MCF 10A (cell line): ENCODE measurements at regions not wholly inside any gene's neighbourhood (a gene's known extent, or its start where the extent isn't known, plus 50 kb on each side); places are given as distances from the start of the nearest gene placed in this dataset.

Experiments used
- BruUV-seq: library from RNA; stranded (reverse); fragments of 400-500 nt; replicated peaks from 2 replicates; lab custom pipeline; 2021; lab: Mats Ljungman, UMichigan
- CTCF ChIA-PET: fragments of 300-600 bp; sonication (Branson Sonifier 250); formaldehyde crosslinking; extraction: SDS; loops from one replicate; lab custom pipeline; 2021; ENCODE audit warnings: antibody characterized with exemption, inconsistent platforms; lab: Yijun Ruan, JAX
- POLR2A ChIA-PET: fragments of 300-600, 350-650 bp; sonication (Branson Sonifier 250); formaldehyde crosslinking; extraction: SDS; loops from one replicate; lab custom pipeline; 2020; ENCODE audit warnings: antibody characterized with exemption, inconsistent platforms; lab: Yijun Ruan, JAX
- DNase-seq: peaks from one replicate; pipeline ENCODE4 v3.0.0-alpha.2; 2018; ENCODE audit not compliant: unreplicated experiment
- H3K27ac Mint-ChIP-seq: one replicate; pipeline ENCODE4 v1.8.0; 2022; ENCODE audit warnings: mild to moderate bottlenecking, low read depth, mixed read lengths; ENCODE audit not compliant: unreplicated experiment
- H3K27me3 Mint-ChIP-seq: one replicate; pipeline ENCODE4 v1.8.0; 2022; ENCODE audit warnings: mixed read lengths; ENCODE audit not compliant: insufficient read depth, unreplicated experiment
- H3K36me3 Mint-ChIP-seq: one replicate; pipeline ENCODE4 v1.8.0; 2022; ENCODE audit warnings: mild to moderate bottlenecking, moderate library complexity, mixed read lengths; ENCODE audit not compliant: insufficient read depth, unreplicated experiment
- H3K4me1 Mint-ChIP-seq: one replicate; pipeline ENCODE4 v1.8.0; 2022; ENCODE audit warnings: mixed read lengths; ENCODE audit not compliant: insufficient read depth, unreplicated experiment
- H3K4me3 Mint-ChIP-seq: one replicate; pipeline ENCODE4 v1.8.0; 2022; ENCODE audit warnings: mild to moderate bottlenecking, moderate library complexity, mixed read lengths; ENCODE audit not compliant: unreplicated experiment
- H3K9me3 Mint-ChIP-seq: one replicate; pipeline ENCODE4 v1.8.0; 2022; ENCODE audit warnings: mixed read lengths; ENCODE audit not compliant: unreplicated experiment
- intact Hi-C: fragments of 100-400 bp; cut with micrococcal nuclease; formaldehyde crosslinking; loops from 2 replicates; pipeline ENCODE4 v1.14.1; 2022
- TF ChIP-seq, protein P1 (sequence below): fragments of 200-600 bp; IDR thresholded peaks from one replicate; pipeline ENCODE4 v1.8.0; 2022; ENCODE audit warnings: antibody characterized with exemption, mild to moderate bottlenecking; ENCODE audit not compliant: unreplicated experiment

DNA sequence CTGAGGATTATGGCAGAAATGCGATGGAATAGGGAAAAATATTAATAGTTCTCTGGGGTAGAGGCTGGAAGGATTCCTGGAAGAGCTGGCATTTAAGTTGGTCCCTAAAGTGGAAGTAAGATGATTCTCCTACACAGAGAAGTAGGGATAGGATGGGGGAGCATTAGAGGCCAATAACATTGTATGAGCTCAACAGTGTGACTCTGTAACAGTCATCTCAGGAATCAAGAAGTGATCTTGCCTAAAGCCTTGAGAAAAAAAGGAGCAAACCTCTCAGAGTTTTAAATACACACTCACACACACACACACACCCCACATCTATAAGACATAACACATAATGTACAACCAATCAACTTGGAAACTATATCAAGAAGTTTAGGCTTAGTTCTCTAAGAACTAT is 117.7 kb upstream of the CDK1 start:
- intact Hi-C loops = no loop called here
- H3K9me3 Mint-ChIP-seq = peaks cover 10% of the 10 kb centered on the region
- no peak overlapping the region for H3K27ac Mint-ChIP-seq
- DNase-seq = no peak
- CTCF ChIA-PET = no interaction called here
- TF ChIP-seq, protein P1, sequence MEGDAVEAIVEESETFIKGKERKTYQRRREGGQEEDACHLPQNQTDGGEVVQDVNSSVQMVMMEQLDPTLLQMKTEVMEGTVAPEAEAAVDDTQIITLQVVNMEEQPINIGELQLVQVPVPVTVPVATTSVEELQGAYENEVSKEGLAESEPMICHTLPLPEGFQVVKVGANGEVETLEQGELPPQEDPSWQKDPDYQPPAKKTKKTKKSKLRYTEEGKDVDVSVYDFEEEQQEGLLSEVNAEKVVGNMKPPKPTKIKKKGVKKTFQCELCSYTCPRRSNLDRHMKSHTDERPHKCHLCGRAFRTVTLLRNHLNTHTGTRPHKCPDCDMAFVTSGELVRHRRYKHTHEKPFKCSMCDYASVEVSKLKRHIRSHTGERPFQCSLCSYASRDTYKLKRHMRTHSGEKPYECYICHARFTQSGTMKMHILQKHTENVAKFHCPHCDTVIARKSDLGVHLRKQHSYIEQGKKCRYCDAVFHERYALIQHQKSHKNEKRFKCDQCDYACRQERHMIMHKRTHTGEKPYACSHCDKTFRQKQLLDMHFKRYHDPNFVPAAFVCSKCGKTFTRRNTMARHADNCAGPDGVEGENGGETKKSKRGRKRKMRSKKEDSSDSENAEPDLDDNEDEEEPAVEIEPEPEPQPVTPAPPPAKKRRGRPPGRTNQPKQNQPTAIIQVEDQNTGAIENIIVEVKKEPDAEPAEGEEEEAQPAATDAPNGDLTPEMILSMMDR = no peak
- H3K4me3 Mint-ChIP-seq = no peak overlapping the region
- H3K4me1 Mint-ChIP-seq = peaks cover 5% of the 10 kb centered on the region
- H3K27me3 Mint-ChIP-seq = no peaks in the 10 kb centered on the region
- POLR2A ChIA-PET = no interaction called here
- no peaks in the 10 kb centered on the region for H3K36me3 Mint-ChIP-seq
- no TSS peak for BruUV-seq

DNA sequence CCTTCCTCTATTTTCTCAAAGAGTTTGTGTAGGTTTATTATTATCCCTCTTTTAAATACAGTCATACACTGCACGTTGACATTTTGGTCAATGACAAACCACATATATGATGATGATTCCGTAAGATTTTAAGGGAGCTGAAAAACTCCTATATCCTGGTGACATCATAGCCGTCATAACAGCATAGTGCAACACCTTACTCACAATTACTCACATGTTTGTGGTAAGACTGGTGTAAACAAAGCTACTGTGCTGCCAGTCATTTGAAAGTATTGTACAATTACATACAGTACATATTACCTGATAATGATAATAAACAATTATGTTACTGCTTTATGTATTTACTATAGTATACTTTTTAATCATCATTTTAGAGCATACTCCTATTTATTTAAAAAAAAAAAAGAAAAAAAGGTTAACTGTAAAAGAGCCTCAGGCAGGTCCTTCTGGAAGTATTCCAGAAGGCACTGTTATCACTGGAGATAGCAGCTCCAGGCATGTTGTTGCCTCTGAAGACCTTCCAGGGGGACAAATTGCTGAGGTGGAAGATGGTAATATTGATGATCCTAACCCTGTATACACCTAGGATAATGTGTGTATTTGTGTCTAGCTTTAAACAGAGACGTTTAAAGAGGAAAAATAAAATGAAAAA is 123.3 kb upstream of the CDK1 start:
- Mint-ChIP-seq H3K4me1 (no peaks in the 10 kb centered on the region), H3K9me3 (peaks cover 10% of the 10 kb centered on the region), H3K27ac (no peak overlapping the region)

DNA sequence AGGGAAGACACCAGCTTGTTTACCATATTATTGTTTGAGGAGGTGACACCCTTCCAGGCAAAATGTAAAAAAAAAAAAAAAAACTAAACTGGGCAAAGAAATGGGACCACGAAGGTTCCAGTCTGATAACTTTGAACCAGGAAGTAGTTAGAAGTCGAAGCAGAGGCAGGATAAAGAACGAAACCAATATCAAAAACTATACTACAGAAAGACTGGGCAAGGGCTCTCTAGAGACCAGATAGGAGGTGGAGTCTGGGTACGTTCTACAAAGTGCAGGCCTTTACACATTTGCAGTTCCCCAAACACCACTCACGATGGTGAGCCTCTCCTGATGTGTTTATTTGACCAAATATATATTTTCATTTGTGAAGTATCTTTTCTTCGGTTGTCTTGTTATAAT is 125.7 kb upstream of the CDK1 start:
- no peaks in the 10 kb centered on the region for H3K36me3 Mint-ChIP-seq
- POLR2A ChIA-PET = interaction anchor here (1.7 kb wide), 1 partner anchor 81 kb away, joined by 7 read pairs; no protein-coding TSS in a partner anchor
- H3K27ac Mint-ChIP-seq = no peak overlapping the region
- no peak for DNase-seq
- H3K4me3 Mint-ChIP-seq = no peak overlapping the region
- intact Hi-C loops = loop anchor here (5.0 kb wide), 1 partner anchor 80 kb away; no protein-coding TSS in a partner anchor
- no peaks in the 10 kb centered on the region for H3K27me3 Mint-ChIP-seq
- CTCF ChIA-PET = interaction anchor here (6.0 to 8.1 kb wide), 2 partner anchors 116 to 210 kb away, joined by 69 to 77 read pairs; no protein-coding TSS in a partner anchor
- TF ChIP-seq, protein P1 = no peak
- H3K9me3 Mint-ChIP-seq = no peaks in the 10 kb centered on the region
- no peaks in the 10 kb centered on the region for H3K4me1 Mint-ChIP-seq
- BruUV-seq = no TSS peak

More for the DNA sequence above, 123.3 kb upstream of the CDK1 start:
- Mint-ChIP-seq H3K4me3 (no peak overlapping the region), H3K27me3 (no peaks in the 10 kb centered on the region), H3K36me3 (no peaks in the 10 kb centered on the region)
- CTCF ChIA-PET = interaction anchor here (0.8 to 1.8 kb wide), 7 partner anchors 8 to 216 kb away, joined by 3 to 11 read pairs (median 4); no protein-coding TSS in a partner anchor
- intact Hi-C loops = loop anchor here (5.0 kb wide), 1 partner anchor 77 kb away; no protein-coding TSS in a partner anchor
- no TSS peak for BruUV-seq
- TF ChIP-seq, protein P1 = no peak
- POLR2A ChIA-PET = no interaction called here
- peak; percentile 60 for DNase-seq

DNA sequence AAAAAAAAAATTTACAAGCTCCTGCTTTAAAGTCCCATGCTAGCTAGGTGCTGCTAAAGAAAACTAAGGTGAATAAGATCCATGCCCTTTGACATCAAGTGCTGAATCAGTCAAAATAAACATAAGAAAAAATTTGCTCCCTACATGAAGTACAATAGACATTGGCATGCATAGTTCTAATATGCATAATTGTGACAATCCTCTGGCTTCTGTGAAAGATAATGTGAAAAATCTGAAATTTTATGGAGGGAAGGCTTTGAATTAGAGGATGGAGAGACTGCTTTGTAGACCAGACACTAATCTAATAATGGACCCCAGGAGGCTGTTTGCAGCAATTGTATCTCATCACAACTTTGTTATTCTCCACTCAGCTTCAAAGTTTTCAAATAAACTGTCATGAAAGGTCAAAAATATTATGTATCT is 127.9 kb upstream of the CDK1 start:
- POLR2A ChIA-PET = interaction anchor here (0.6 to 1.4 kb wide), 3 partner anchors 118 to 179 kb away, joined by 3 to 5 read pairs (median 3); no protein-coding TSS in a partner anchor
- intact Hi-C loops = loop anchor here (5.0 kb wide), 1 partner anchor 82 kb away; no protein-coding TSS in a partner anchor
- Mint-ChIP-seq H3K27ac (no peak overlapping the region), H3K27me3 (no peaks in the 10 kb centered on the region), H3K9me3 (no peaks in the 10 kb centered on the region), H3K36me3 (no peaks in the 10 kb centered on the region), H3K4me1 (no peaks in the 10 kb centered on the region), H3K4me3 (no peak overlapping the region)
- TF ChIP-seq, protein P1 = no peak
- DNase-seq = no peak
- CTCF ChIA-PET = interaction anchor here (0.6 to 8.1 kb wide), 13 partner anchors 12 to 560 kb away, joined by 3 to 77 read pairs (median 3); no protein-coding TSS in a partner anchor
- no TSS peak for BruUV-seq
